ENCODE measurements at regions not wholly inside any gene's neighbourhood (a gene's known extent, or its start where the extent isn't known, plus 50 kb on each side); places are given as distances from the start of the nearest gene placed in this dataset.
"Not testable (repeated sequence)": the region's sequence is repeated elsewhere in the genome, so short reads cannot be mapped to it uniquely, and the experiment has no call there.

- H3K9me3 ChIP-seq, result no peaks in the 10 kb centered on the region
- in situ Hi-C loops (cut with MboI; ENCODE audit: low sequenced_read_pairs), result no loop called here
- H3K36me3 ChIP-seq (replicated peaks), result no peaks in the 10 kb centered on the region
- no peak for DNase-seq (ENCODE audit: low spot score in 2 of 2)
- no peaks in the 10 kb centered on the region; the same call in 1 of the 2 replicates for H3K27me3 ChIP-seq (ENCODE audit: low read depth)
- H3K4me3 ChIP-seq, result no peak overlapping the region
- no peaks in the 10 kb centered on the region for H3K4me1 ChIP-seq
Observed at GRCh38 chr11:122422682-122423081, 232.8 kb upstream of the UBASH3B start.

- Histone ChIP-seq H3K4me3 (no peak overlapping the region), H3K4me1 (no peaks in the 10 kb centered on the region), H3K9me3 (no peaks in the 10 kb centered on the region), H3K36me3 (replicated peaks) (no peaks in the 10 kb centered on the region), H3K27me3 (ENCODE audit: low read depth) (no peaks in the 10 kb centered on the region; the same call in 1 of the 2 replicates)
- in situ Hi-C loops (cut with MboI; ENCODE audit: low sequenced_read_pairs), result no loop called here
- no peak for DNase-seq (ENCODE audit: low spot score in 2 of 2)
Observed at GRCh38 chr11:122421702-122422101, 233.8 kb upstream of the UBASH3B start.

GRCh38 chr11:122418032-122418431 is 237.5 kb upstream of the UBASH3B start:
- no peaks in the 10 kb centered on the region for H3K4me1 ChIP-seq
- H3K27me3 ChIP-seq (ENCODE audit: low read depth), result no peaks in the 10 kb centered on the region
- no peak for DNase-seq (ENCODE audit: low spot score in 2 of 2)
- H3K4me3 ChIP-seq, result no peak overlapping the region
- in situ Hi-C loops (cut with MboI; ENCODE audit: low sequenced_read_pairs), result no loop called here
- no peaks in the 10 kb centered on the region for H3K9me3 ChIP-seq
- H3K36me3 ChIP-seq (replicated peaks), result no peaks in the 10 kb centered on the region

GRCh38 chr11:122414406-122415018 is 241.0 kb upstream of the UBASH3B start:
- no peak for DNase-seq (ENCODE audit: low spot score in 2 of 2)
- H3K27me3 ChIP-seq (ENCODE audit: low read depth), result no peaks in the 10 kb centered on the region
- no peak overlapping the region for H3K4me3 ChIP-seq
- no peaks in the 10 kb centered on the region for H3K4me1 ChIP-seq
- H3K9me3 ChIP-seq, result no peaks in the 10 kb centered on the region
- no peaks in the 10 kb centered on the region for H3K36me3 ChIP-seq (replicated peaks)
- in situ Hi-C loops (cut with MboI; ENCODE audit: low sequenced_read_pairs), result no loop called here

- no peak overlapping the region for H3K4me3 ChIP-seq
- in situ Hi-C loops (cut with MboI; ENCODE audit: low sequenced_read_pairs), result no loop called here
Observed at GRCh38 chr11:122413677-122414076, 241.8 kb upstream of the UBASH3B start.

GRCh38 chr11:122412581-122412980 is 242.9 kb upstream of the UBASH3B start:
- in situ Hi-C loops (cut with MboI; ENCODE audit: low sequenced_read_pairs), result no loop called here
- Histone ChIP-seq H3K9me3 (no peaks in the 10 kb centered on the region), H3K4me3 (no peak overlapping the region), H3K36me3 (replicated peaks) (no peaks in the 10 kb centered on the region), H3K4me1 (no peaks in the 10 kb centered on the region), H3K27me3 (ENCODE audit: low read depth) (no peaks in the 10 kb centered on the region)
- DNase-seq (ENCODE audit: low spot score in 2 of 2), result no peak

More at GRCh38 chr11:122413677-122414076, 241.8 kb upstream of the UBASH3B start:
- DNase-seq (ENCODE audit: low spot score in 2 of 2), result no peak
- H3K27me3 ChIP-seq (ENCODE audit: low read depth), result no peaks in the 10 kb centered on the region
- H3K4me1 ChIP-seq, result no peaks in the 10 kb centered on the region
- H3K9me3 ChIP-seq, result no peaks in the 10 kb centered on the region
- H3K36me3 ChIP-seq (replicated peaks), result no peaks in the 10 kb centered on the region

- Histone ChIP-seq H3K4me1 (no peaks in the 10 kb centered on the region), H3K27me3 (ENCODE audit: low read depth) (no peaks in the 10 kb centered on the region; the same call in 1 of the 2 replicates), H3K4me3 (no peak overlapping the region), H3K36me3 (replicated peaks) (no peaks in the 10 kb centered on the region), H3K9me3 (no peaks in the 10 kb centered on the region)
- no peak for DNase-seq (ENCODE audit: low spot score in 2 of 2)
- in situ Hi-C loops (cut with MboI; ENCODE audit: low sequenced_read_pairs), result no loop called here
Observed at GRCh38 chr11:122406466-122406865, 249.1 kb upstream of the UBASH3B start.

GRCh38 chr11:122405547-122406341 is 249.8 kb upstream of the UBASH3B start:
- in situ Hi-C loops (cut with MboI; ENCODE audit: low sequenced_read_pairs), result no loop called here
- no peak for DNase-seq (ENCODE audit: low spot score in 2 of 2)

GRCh38 chr11:122404571-122404970 is 251.0 kb upstream of the UBASH3B start:
- H3K27me3 ChIP-seq (ENCODE audit: low read depth), result no peaks in the 10 kb centered on the region; the same call in 1 of the 2 replicates
- no peaks in the 10 kb centered on the region for H3K9me3 ChIP-seq
- no peaks in the 10 kb centered on the region for H3K4me1 ChIP-seq
- no peak for DNase-seq (ENCODE audit: low spot score in 2 of 2)
- H3K4me3 ChIP-seq, result no peak overlapping the region
- in situ Hi-C loops (cut with MboI; ENCODE audit: low sequenced_read_pairs), result no loop called here
- H3K36me3 ChIP-seq (replicated peaks), result no peaks in the 10 kb centered on the region

More at GRCh38 chr11:122405547-122406341, 249.8 kb upstream of the UBASH3B start:
- Histone ChIP-seq H3K4me3 (no peak overlapping the region), H3K36me3 (replicated peaks) (no peaks in the 10 kb centered on the region), H3K9me3 (no peaks in the 10 kb centered on the region), H3K27me3 (ENCODE audit: low read depth) (no peaks in the 10 kb centered on the region; the same call in 1 of the 2 replicates), H3K4me1 (no peaks in the 10 kb centered on the region)

GRCh38 chr11:122401581-122401980 is 253.9 kb upstream of the UBASH3B start:
- H3K36me3 ChIP-seq (replicated peaks); DNase-seq (ENCODE audit: low spot score in 2 of 2); H3K27me3 ChIP-seq (ENCODE audit: low read depth); H3K4me1 ChIP-seq; H3K9me3 ChIP-seq; H3K4me3 ChIP-seq; in situ Hi-C loops (cut with MboI; ENCODE audit: low sequenced_read_pairs): not testable (repeated sequence)

- no peaks in the 10 kb centered on the region for H3K9me3 ChIP-seq
- DNase-seq (ENCODE audit: low spot score in 2 of 2), result no peak
- H3K36me3 ChIP-seq (replicated peaks), result no peaks in the 10 kb centered on the region
- no peaks in the 10 kb centered on the region for H3K4me1 ChIP-seq
- H3K4me3 ChIP-seq, result no peak overlapping the region
- no peaks in the 10 kb centered on the region for H3K27me3 ChIP-seq (ENCODE audit: low read depth)
- in situ Hi-C loops (cut with MboI; ENCODE audit: low sequenced_read_pairs), result no loop called here
Observed at GRCh38 chr11:122399375-122399774, 256.1 kb upstream of the UBASH3B start.

- H3K27me3 ChIP-seq (ENCODE audit: low read depth), result no peaks in the 10 kb centered on the region
- no peak for DNase-seq (ENCODE audit: low spot score in 2 of 2)
- in situ Hi-C loops (cut with MboI; ENCODE audit: low sequenced_read_pairs), result no loop called here
- no peaks in the 10 kb centered on the region for H3K9me3 ChIP-seq
- no peaks in the 10 kb centered on the region for H3K4me1 ChIP-seq
- H3K4me3 ChIP-seq, result no peak overlapping the region
- no peaks in the 10 kb centered on the region for H3K36me3 ChIP-seq (replicated peaks)
Observed at GRCh38 chr11:122398851-122399250, 256.7 kb upstream of the UBASH3B start.

- no peaks in the 10 kb centered on the region for H3K27me3 ChIP-seq (ENCODE audit: low read depth)
- no peak overlapping the region for H3K4me3 ChIP-seq
- H3K36me3 ChIP-seq (replicated peaks), result no peaks in the 10 kb centered on the region
- H3K9me3 ChIP-seq, result no peaks in the 10 kb centered on the region
- in situ Hi-C loops (cut with MboI; ENCODE audit: low sequenced_read_pairs), result no loop called here
- H3K4me1 ChIP-seq, result no peaks in the 10 kb centered on the region
- DNase-seq (ENCODE audit: low spot score in 2 of 2), result no peak
Observed at GRCh38 chr11:122398167-122398566, 257.4 kb upstream of the UBASH3B start.

GRCh38 chr11:122395282-122395681 is 260.2 kb upstream of the UBASH3B start:
- DNase-seq (ENCODE audit: low spot score in 2 of 2), result no peak
- Histone ChIP-seq H3K9me3 (no peaks in the 10 kb centered on the region), H3K36me3 (replicated peaks) (no peaks in the 10 kb centered on the region), H3K27me3 (ENCODE audit: low read depth) (no peaks in the 10 kb centered on the region), H3K4me1 (no peaks in the 10 kb centered on the region), H3K4me3 (no peak overlapping the region)
- in situ Hi-C loops (cut with MboI; ENCODE audit: low sequenced_read_pairs), result no loop called here
